H1 (cell line): ENCODE measurements at regions not wholly inside any gene's neighbourhood (a gene's known extent, or its start where the extent isn't known, plus 50 kb on each side); places are given as distances from the start of the nearest gene placed in this dataset.

Source experiments
- CTCF ChIA-PET: fragments of 300-600 bp; sonication (Branson Sonifier 250); formaldehyde crosslinking; loops from one replicate; lab custom pipeline; 2021; ENCODE audit not compliant: partially characterized antibody; lab: Charles Lee
- POLR2A ChIA-PET: fragments of 300-600 bp; sonication (Branson Sonifier 250); formaldehyde crosslinking; loops from one replicate; lab custom pipeline; 2021; ENCODE audit warnings: inconsistent platforms; ENCODE audit not compliant: partially characterized antibody; lab: Charles Lee
- DNase-seq, 2 experiments: peaks; one replicate each; pipeline versions ENCODE4 v3.0.0 to v3.0.0-alpha.2; 2010 to 2022; ENCODE audit warnings: low spot score in 2 of 2, low read depth in 1 of 2, mixed read lengths in 1 of 2
- FAIRE-seq: peaks from 2 replicates; lab custom pipeline; 2011; peaks lifted over from hg19 to GRCh38; lab: Jason Lieb, UNC
- H2AFZ ChIP-seq: 2 replicates; pipeline ENCODE4 v1.8.1; 2012; ENCODE audit warnings: low read length, inconsistent platforms
- H2AK5ac ChIP-seq: 2 replicates; pipeline ENCODE4 v1.6.1; 2013; ENCODE audit warnings: low read depth, low read length
- H2BK120ac ChIP-seq: replicated peaks from 2 replicates; pipeline ENCODE3; 2013; ENCODE audit warnings: low read depth, low read length, inconsistent platforms
- H2BK12ac ChIP-seq: 2 replicates; pipeline ENCODE4 v1.6.1; 2013; ENCODE audit warnings: low read depth, low read length
- H2BK15ac ChIP-seq: 2 replicates; pipeline ENCODE4 v1.6.1; 2013; ENCODE audit warnings: low read length
- H2BK20ac ChIP-seq: 2 replicates; pipeline ENCODE4 v1.6.1; 2013; ENCODE audit warnings: low read length
- H2BK5ac ChIP-seq: 2 replicates; pipeline ENCODE4 v1.6.1; 2013; ENCODE audit warnings: low read depth, low read length
- H3K14ac ChIP-seq: 2 replicates; pipeline ENCODE4 v1.6.1; 2013; ENCODE audit warnings: inconsistent platforms; ENCODE audit not compliant: insufficient read length
- H3K18ac ChIP-seq: 2 replicates; pipeline ENCODE4 v1.6.1; 2013; ENCODE audit warnings: low read length; ENCODE audit errors: extremely low read depth
- H3K23ac ChIP-seq: 2 replicates; pipeline ENCODE4 v1.6.1; 2013; ENCODE audit warnings: inconsistent platforms; ENCODE audit not compliant: insufficient read length
- H3K23me2 ChIP-seq: 2 replicates; pipeline ENCODE4 v1.6.1; 2013; ENCODE audit warnings: low read depth, low read length
- H3K27ac ChIP-seq: 2 replicates; pipeline ENCODE4 v1.6.1; 2011; ENCODE audit warnings: low read depth, low read length, inconsistent platforms
- H3K27me3 ChIP-seq, 4 experiments: replicated peaks in 1 of 4; 1 replicate in 1 of 4; 2 replicates in 3 of 4; pipeline versions ENCODE4 v1.6.1 to v1.8.1; 2011 to 2013; ENCODE audit warnings: low read length in 3 of 4, mild to moderate bottlenecking in 3 of 4, inconsistent platforms in 2 of 4, mixed read lengths in 2 of 4, moderate library complexity in 1 of 4; ENCODE audit not compliant: control insufficient read depth in 3 of 4, insufficient read depth in 3 of 4; ENCODE audit errors: extremely low read depth in 1 of 4
- H3K36me3 ChIP-seq, 4 experiments: 2 replicates each; pipeline versions ENCODE4 v1.6.1 to v1.8.1; 2011 to 2013; ENCODE audit warnings: mild to moderate bottlenecking in 4 of 4, low read length in 3 of 4, moderate library complexity in 2 of 4, control low read depth in 1 of 4, inconsistent platforms in 1 of 4; ENCODE audit not compliant: insufficient read depth in 4 of 4, control insufficient read depth in 2 of 4
- H3K4ac ChIP-seq: replicated peaks from 2 replicates; pipeline ENCODE3; 2013; ENCODE audit warnings: low read length, low read depth, mixed read lengths, inconsistent platforms; ENCODE audit not compliant: insufficient read length
- H3K4me1 ChIP-seq, 4 experiments: replicated peaks in 1 of 4; 1 replicate in 1 of 4; 2 replicates in 3 of 4; pipeline versions ENCODE4 v1.6.1 to v1.8.1; 2011 to 2013; ENCODE audit warnings: low read length in 3 of 4, inconsistent platforms in 2 of 4, mixed read lengths in 1 of 4; ENCODE audit not compliant: insufficient read depth in 4 of 4, control insufficient read depth in 3 of 4
- H3K4me2 ChIP-seq, 2 experiments: 2 replicates each; pipeline versions ENCODE4 v1.6.1 to v1.8.1; 2011 to 2013; ENCODE audit warnings: low read depth in 2 of 2, low read length in 2 of 2, control low read depth in 1 of 2, inconsistent platforms in 1 of 2, mild to moderate bottlenecking in 1 of 2; ENCODE audit not compliant: insufficient read depth in 1 of 2
- H3K4me3 ChIP-seq, 4 experiments: fragments of 200-600, 300-600 bp in 1 of 4; sonication (generic), shearing (Covaris generic), sonication (Bioruptor Twin) in 1 of 4; 2 replicates each; pipeline versions ENCODE4 v1.5.1 to v1.8.1; 2011 to 2016; ENCODE audit warnings: low read length in 4 of 4, low read depth in 3 of 4, control low read depth in 2 of 4, inconsistent platforms in 2 of 4, mild to moderate bottlenecking in 2 of 4, mixed read lengths in 1 of 4, moderate library complexity in 1 of 4; ENCODE audit not compliant: insufficient read depth in 2 of 4; ENCODE audit errors: extremely low read depth in 1 of 4
- H3K56ac ChIP-seq: replicated peaks from 2 replicates; pipeline ENCODE3; 2013; ENCODE audit warnings: low read depth, mild to moderate bottlenecking, mixed read lengths, low read length, inconsistent platforms; ENCODE audit not compliant: insufficient read length
- H3K79me1 ChIP-seq: 2 replicates; pipeline ENCODE4 v1.6.1; 2013; ENCODE audit warnings: low read depth, low read length, control low read depth
- H3K79me2 ChIP-seq, 2 experiments: 2 replicates each; pipeline versions ENCODE4 v1.6.1 to v1.8.1; 2012 to 2013; ENCODE audit warnings: low read length in 2 of 2, mild to moderate bottlenecking in 2 of 2, inconsistent platforms in 1 of 2; ENCODE audit not compliant: insufficient read depth in 2 of 2, control insufficient read depth in 1 of 2
- H3K9ac ChIP-seq, 4 experiments: replicated peaks in 1 of 4; 1 replicate in 1 of 4; 2 replicates in 3 of 4; pipeline versions ENCODE4 v1.6.1 to v1.8.1; 2011 to 2013; ENCODE audit warnings: low read depth in 3 of 4, low read length in 3 of 4, control low read depth in 2 of 4, mild to moderate bottlenecking in 2 of 4, moderate library complexity in 2 of 4, inconsistent platforms in 1 of 4; ENCODE audit errors: extremely low read depth in 1 of 4
- H3K9me3 ChIP-seq, 2 experiments: 2 replicates each; pipeline versions ENCODE4 v1.6.1 to v1.8.1; 2012 to 2013; ENCODE audit warnings: mild to moderate bottlenecking in 2 of 2, moderate library complexity in 2 of 2, control low read depth in 1 of 2, inconsistent platforms in 1 of 2, low read depth in 1 of 2, low read length in 1 of 2, mixed read lengths in 1 of 2; ENCODE audit not compliant: insufficient read depth in 2 of 2
- H4K20me1 ChIP-seq, 2 experiments: replicated peaks in 1 of 2; 2 replicates each; pipeline versions ENCODE3 to v1.8.1; 2011 to 2013; ENCODE audit warnings: inconsistent platforms in 2 of 2, low read length in 2 of 2, mild to moderate bottlenecking in 1 of 2; ENCODE audit not compliant: insufficient read depth in 2 of 2, control insufficient read depth in 1 of 2
- H4K5ac ChIP-seq: 2 replicates; pipeline ENCODE4 v1.6.1; 2013; ENCODE audit warnings: low read length, low read depth, mixed read lengths, inconsistent platforms; ENCODE audit not compliant: insufficient read length
- H4K8ac ChIP-seq: 2 replicates; pipeline ENCODE4 v1.8.0; 2013; ENCODE audit warnings: mild to moderate bottlenecking, moderate library complexity, low read length, inconsistent platforms; ENCODE audit not compliant: insufficient read depth; ENCODE audit errors: extremely low read depth
- H4K91ac ChIP-seq: replicated peaks from 2 replicates; pipeline ENCODE3; 2013; ENCODE audit warnings: low read length, mixed read lengths, inconsistent platforms; ENCODE audit not compliant: insufficient read length
- ATF3 ChIP-seq: IDR thresholded peaks from 2 replicates; pipeline ENCODE4 v1.6.1; 2011; ENCODE audit warnings: low read depth, mild to moderate bottlenecking, low read length; ENCODE audit not compliant: insufficient read depth
- E2F6 ChIP-seq: IDR thresholded peaks from 2 replicates; pipeline ENCODE4 v1.6.1; 2012; ENCODE audit warnings: inconsistent platforms
- EZH2 ChIP-seq: fragments of 200-600 bp; sonication (generic); IDR thresholded peaks from 2 replicates; pipeline ENCODE4 v1.7.1; 2012; ENCODE audit warnings: low read depth, mild to moderate bottlenecking, moderate library complexity, low read length, inconsistent platforms; ENCODE audit not compliant: severe bottlenecking
- JUND ChIP-seq: IDR thresholded peaks from 2 replicates; pipeline ENCODE4 v1.6.1; 2011; ENCODE audit warnings: mild to moderate bottlenecking, improper control_type of control experiment, low read length
- KDM4A ChIP-seq: IDR thresholded peaks from one replicate; pipeline ENCODE4 v1.7.1; 2012; ENCODE audit warnings: low read depth, mild to moderate bottlenecking, moderate library complexity, low read length, inconsistent platforms; ENCODE audit not compliant: severe bottlenecking
- KDM5A ChIP-seq: fragments of 200-600 bp; IDR thresholded peaks from 2 replicates; pipeline ENCODE4 v1.7.1; 2012; ENCODE audit warnings: mild to moderate bottlenecking, low read length, inconsistent platforms, mixed read lengths
- SP1 ChIP-seq: IDR thresholded peaks from 2 replicates; pipeline ENCODE4 v1.6.1; 2011; ENCODE audit warnings: low read depth, low read length
- SUZ12 ChIP-seq: fragments of 200-600 bp; sonication (generic); IDR thresholded peaks from 2 replicates; pipeline ENCODE4 v1.6.1; 2012; ENCODE audit warnings: mild to moderate bottlenecking, inconsistent platforms, low read length, moderate library complexity, mixed read lengths
- TBP ChIP-seq: IDR thresholded peaks from 2 replicates; pipeline ENCODE4 v1.6.1; 2011; ENCODE audit warnings: low read depth, low read length, improper control_type of control experiment
- WGBS, 2 experiments: shearing (Covaris generic) in 1 of 2; methylation state at CpG; one replicate each; pipeline versions ENCODE4 v1.1.6 to v1.1.7; 2013 to 2015; ENCODE audit warnings: low lambda C conversion rate in 2 of 2, mixed read lengths in 2 of 2, inconsistent platforms in 1 of 2, low coverage in 1 of 2, missing lambda C conversion rate in 1 of 2; ENCODE audit not compliant: insufficient replicate concordance in 2 of 2, insufficient coverage in 1 of 2, insufficient read length in 1 of 2; ENCODE audit errors: extremely low coverage in 1 of 2, missing lambda C conversion rate in 1 of 2; 5-methylcytosine and 5-hydroxymethylcytosine counted together
- TF ChIP-seq, protein P1 (sequence below): IDR thresholded peaks from 2 replicates; pipeline ENCODE4 v1.6.1; 2012; ENCODE audit warnings: inconsistent platforms

GRCh38 chr1:217133958-217134856 lies 411.0 kb upstream of the ESRRG start:
- H2BK120ac ChIP-seq = no peak overlapping the region
- H2BK15ac ChIP-seq = no peak overlapping the region
- H3K23ac ChIP-seq = no peak overlapping the region
- H3K79me1 ChIP-seq = no peaks in the 10 kb centered on the region
- H3K9ac ChIP-seq = no peak overlapping the region
- peaks cover 0 to 6% of the 10 kb centered on the region in 2 experiments for H4K20me1 ChIP-seq
- H3K4me1 ChIP-seq = peaks cover 8 to 33% (median 15%) of the 10 kb centered on the region in 4 experiments
- peak overlapping the region; percentile 86 for H2AFZ ChIP-seq
- H4K5ac ChIP-seq = no peak overlapping the region
- H2BK20ac ChIP-seq = no peak overlapping the region
- FAIRE-seq (no peak), DNase-seq (peak in 1 of 2 experiments; percentile 63)
- CTCF ChIA-PET = interaction anchor here (0.7 to 1.1 kb wide), 4 partner anchors 15 to 524 kb away, joined by 3 to 4 read pairs (median 3); no protein-coding TSS in a partner anchor
- peaks cover 64 to 89% (median 78%) of the 10 kb centered on the region in 4 experiments for H3K27me3 ChIP-seq
- H3K4ac ChIP-seq = no peak overlapping the region
- peak overlapping the region; percentile 88 to 97 for H3K4me2 ChIP-seq
- no peak overlapping the region for H3K14ac ChIP-seq
- no peaks in the 10 kb centered on the region for H3K36me3 ChIP-seq
- peaks cover 28% of the 10 kb centered on the region; the same call in 1 of the 2 replicates for H3K23me2 ChIP-seq
- H3K4me3 ChIP-seq = peak overlapping the region; percentile 39 to 85 (median 64)
- no peaks in the 10 kb centered on the region for H3K79me2 ChIP-seq
- WGBS, 2 experiments = 1% methylated on average over 53 of the region's 53 CpGs; no CpG with 5 or more reads in 1 of the 2 experiments
- POLR2A ChIA-PET = interaction anchor here (0.7 kb wide), 1 partner anchor 85 kb away, joined by 3 read pairs; no protein-coding TSS in a partner anchor
- no peak overlapping the region for H2AK5ac ChIP-seq
- no peak overlapping the region for H2BK5ac ChIP-seq
- H2BK12ac ChIP-seq = no peak overlapping the region
- H3K9me3 ChIP-seq = no peaks in the 10 kb centered on the region
- no peak overlapping the region for H3K56ac ChIP-seq
- H4K91ac ChIP-seq = no peak overlapping the region
- no peak overlapping the region for H4K8ac ChIP-seq
- peak overlapping the region; percentile 71; the same call in 1 of the 2 replicates for H3K18ac ChIP-seq
- H3K27ac ChIP-seq = no peak overlapping the region
- TF ChIP-seq TBP = no peak
- no peak for TF ChIP-seq SP1
- peak; percentile 100 for TF ChIP-seq SUZ12
- no peak for TF ChIP-seq ATF3
- TF ChIP-seq JUND = no peak
- peak; percentile 25 for TF ChIP-seq KDM4A
- TF ChIP-seq, protein P1, sequence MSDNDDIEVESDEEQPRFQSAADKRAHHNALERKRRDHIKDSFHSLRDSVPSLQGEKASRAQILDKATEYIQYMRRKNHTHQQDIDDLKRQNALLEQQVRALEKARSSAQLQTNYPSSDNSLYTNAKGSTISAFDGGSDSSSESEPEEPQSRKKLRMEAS = peak; percentile 30
- no peak for TF ChIP-seq KDM5A
- peak; percentile 69 for TF ChIP-seq E2F6
- TF ChIP-seq EZH2 = peak; percentile 93
